ENCODE measurements at regions not wholly inside any gene's neighbourhood (a gene's known extent, or its start where the extent isn't known, plus 50 kb on each side); places are given as distances from the start of the nearest gene placed in this dataset.

DNA sequence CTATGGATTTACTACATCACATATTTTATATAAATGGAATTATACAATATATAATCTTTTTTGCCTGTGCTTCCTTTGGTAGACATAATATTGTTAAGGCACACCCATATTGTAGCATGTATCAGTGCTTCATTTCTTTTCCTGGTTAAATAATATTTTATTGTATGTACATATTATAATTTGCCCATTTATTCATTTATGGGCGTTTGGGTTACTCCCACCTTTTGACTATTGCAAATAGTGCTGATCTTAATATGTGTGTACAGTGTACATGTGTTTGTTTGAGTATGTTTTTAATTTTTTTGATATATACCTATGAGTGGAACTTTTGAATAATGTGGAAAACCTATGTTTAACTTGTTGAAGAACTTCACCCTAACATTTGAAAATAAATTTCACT lies 804.2 kb downstream of the DHX35 start:
- TF ChIP-seq, protein P1, sequence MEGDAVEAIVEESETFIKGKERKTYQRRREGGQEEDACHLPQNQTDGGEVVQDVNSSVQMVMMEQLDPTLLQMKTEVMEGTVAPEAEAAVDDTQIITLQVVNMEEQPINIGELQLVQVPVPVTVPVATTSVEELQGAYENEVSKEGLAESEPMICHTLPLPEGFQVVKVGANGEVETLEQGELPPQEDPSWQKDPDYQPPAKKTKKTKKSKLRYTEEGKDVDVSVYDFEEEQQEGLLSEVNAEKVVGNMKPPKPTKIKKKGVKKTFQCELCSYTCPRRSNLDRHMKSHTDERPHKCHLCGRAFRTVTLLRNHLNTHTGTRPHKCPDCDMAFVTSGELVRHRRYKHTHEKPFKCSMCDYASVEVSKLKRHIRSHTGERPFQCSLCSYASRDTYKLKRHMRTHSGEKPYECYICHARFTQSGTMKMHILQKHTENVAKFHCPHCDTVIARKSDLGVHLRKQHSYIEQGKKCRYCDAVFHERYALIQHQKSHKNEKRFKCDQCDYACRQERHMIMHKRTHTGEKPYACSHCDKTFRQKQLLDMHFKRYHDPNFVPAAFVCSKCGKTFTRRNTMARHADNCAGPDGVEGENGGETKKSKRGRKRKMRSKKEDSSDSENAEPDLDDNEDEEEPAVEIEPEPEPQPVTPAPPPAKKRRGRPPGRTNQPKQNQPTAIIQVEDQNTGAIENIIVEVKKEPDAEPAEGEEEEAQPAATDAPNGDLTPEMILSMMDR (IDR thresholded peaks at IDR 0.05): no peak
- TF ChIP-seq EP300 (IDR thresholded peaks at IDR 0.05): no peak

All from ovary (tissue), 3 donors.